Stimulated activated CD8-positive, alpha-beta memory T cell treated with anti-CD3 and anti-CD28 coated beads, Interleukin-2, amount 100 ng/mL, for 48 hours (primary cell): ENCODE measurements at regions not wholly inside any gene's neighbourhood (a gene's known extent, or its start where the extent isn't known, plus 50 kb on each side); places are given as distances from the start of the nearest gene placed in this dataset.

ENCODE experiments used
- DNase-seq, 2 donors: peaks; one replicate each; pipeline ENCODE4 v3.0.0-alpha.2; 2020; ENCODE audit warnings: low read depth in 2 of 2

GRCh38 chrX:39437670-39438441 is 636.6 kb downstream of the MID1IP1 start:
- DNase-seq: no peak

GRCh38 chrX:39438603-39439602 is 637.6 kb downstream of the MID1IP1 start:
- DNase-seq: no peak

- no peak for DNase-seq
Measured at GRCh38 chrX:39439906-39440798, 638.9 kb downstream of the MID1IP1 start.

- no peak for DNase-seq
Measured at GRCh38 chrX:39440799-39441284, 639.6 kb downstream of the MID1IP1 start.

- no peak for DNase-seq
Measured at GRCh38 chrX:39442332-39442731, 641.1 kb downstream of the MID1IP1 start.

GRCh38 chrX:39443240-39443639 is 642.0 kb downstream of the MID1IP1 start:
- no peak for DNase-seq

GRCh38 chrX:39445336-39445735 is 644.1 kb downstream of the MID1IP1 start:
- DNase-seq: peak; percentile 24 to 49

- no peak for DNase-seq
Measured at GRCh38 chrX:39449352-39449751, 648.1 kb downstream of the MID1IP1 start.

- DNase-seq: no peak
Measured at GRCh38 chrX:39450234-39450977, 647.4 kb downstream of the BCOR start.

GRCh38 chrX:39451046-39451445 is 646.7 kb downstream of the BCOR start:
- DNase-seq: no peak

- no peak for DNase-seq
Measured at GRCh38 chrX:39452401-39452800, 645.4 kb downstream of the BCOR start.

GRCh38 chrX:39453889-39454621 is 643.7 kb downstream of the BCOR start:
- DNase-seq: no peak

GRCh38 chrX:39456894-39457604 is 640.7 kb downstream of the BCOR start:
- no peak for DNase-seq

- no peak for DNase-seq
Measured at GRCh38 chrX:39458779-39459178, 639.0 kb downstream of the BCOR start.

GRCh38 chrX:39459204-39459603 is 638.6 kb downstream of the BCOR start:
- DNase-seq: no peak

GRCh38 chrX:39459952-39460351 is 637.8 kb downstream of the BCOR start:
- no peak for DNase-seq

- DNase-seq: no peak
Measured at GRCh38 chrX:39460499-39460898, 637.3 kb downstream of the BCOR start.

GRCh38 chrX:39462835-39463234 is 634.9 kb downstream of the BCOR start:
- no peak for DNase-seq

GRCh38 chrX:39464253-39464652 is 633.5 kb downstream of the BCOR start:
- DNase-seq: no peak
